MM.1S (cell line): ENCODE measurements at regions not wholly inside any gene's neighbourhood (a gene's known extent, or its start where the extent isn't known, plus 50 kb on each side); places are given as distances from the start of the nearest gene placed in this dataset.

ENCODE experiments used
- DNase-seq: peaks from one replicate; pipeline ENCODE4 v3.0.0-alpha.2; 2015
- H2AFZ ChIP-seq: fragments of 300-600 bp; sonication (generic); 2 replicates; pipeline ENCODE4 v1.6.0; 2016; ENCODE audit warnings: antibody characterized with exemption, low read length
- H3F3A ChIP-seq: fragments of 300-600 bp; sonication (generic); 2 replicates; pipeline ENCODE4 v1.6.1; 2016; ENCODE audit warnings: mild to moderate bottlenecking, antibody characterized with exemption, low read length, moderate library complexity, mixed read lengths; ENCODE audit not compliant: insufficient read depth
- H3K27ac ChIP-seq: fragments of 300-600 bp; sonication (generic); 2 replicates; pipeline ENCODE4 v1.5.1; 2016; ENCODE audit warnings: mild to moderate bottlenecking, low read length
- H3K27me3 ChIP-seq: fragments of 300-600 bp; sonication (generic); replicated peaks from 2 replicates; pipeline ENCODE4 v1.6.0; 2016; ENCODE audit warnings: low read length; ENCODE audit not compliant: insufficient read depth
- H3K36me3 ChIP-seq: fragments of 300-600 bp; sonication (generic); replicated peaks from 2 replicates; pipeline ENCODE4 v1.6.1; 2016; ENCODE audit warnings: mild to moderate bottlenecking, low read length, mixed read lengths; ENCODE audit not compliant: insufficient read depth
- H3K4me1 ChIP-seq: fragments of 300-600 bp; sonication (generic); 2 replicates; pipeline ENCODE4 v1.6.1; 2016; ENCODE audit warnings: low read length, mixed read lengths
- H3K4me2 ChIP-seq: fragments of 300-600 bp; sonication (generic); 2 replicates; pipeline ENCODE4 v1.6.0; 2016; ENCODE audit warnings: low read depth, low read length
- H3K4me3 ChIP-seq: fragments of 300-600 bp; sonication (generic); 2 replicates; pipeline ENCODE4 v1.5.1; 2016; ENCODE audit warnings: low read length, mixed read lengths
- H3K79me2 ChIP-seq: fragments of 300-600 bp; sonication (generic); 2 replicates; pipeline ENCODE4 v1.6.1; 2016; ENCODE audit warnings: mixed run types, low read length, mixed read lengths
- H3K9ac ChIP-seq: fragments of 300-600 bp; sonication (generic); 2 replicates; pipeline ENCODE4 v1.6.1; 2016; ENCODE audit warnings: low read length, mixed read lengths
- H3K9me2 ChIP-seq: fragments of 300-600 bp; sonication (generic); replicated peaks from 2 replicates; pipeline ENCODE4 v1.6.1; 2016; ENCODE audit warnings: mild to moderate bottlenecking, low read length, mixed read lengths; ENCODE audit not compliant: insufficient read depth
- H3K9me3 ChIP-seq: fragments of 300-600 bp; sonication (generic); replicated peaks from 2 replicates; pipeline ENCODE4 v1.6.1; 2016; ENCODE audit warnings: mild to moderate bottlenecking, low read length, mixed read lengths; ENCODE audit not compliant: insufficient read depth
- H4K20me1 ChIP-seq: fragments of 300-600 bp; sonication (generic); 2 replicates; pipeline ENCODE4 v1.6.1; 2016; ENCODE audit warnings: mild to moderate bottlenecking, low read length, moderate library complexity, mixed read lengths; ENCODE audit not compliant: insufficient read depth
- CTCF ChIP-seq: fragments of 300-600 bp; sonication (generic); IDR thresholded peaks from 2 replicates; pipeline ENCODE4 v1.5.1; 2016; ENCODE audit warnings: antibody characterized with exemption, low read length, mixed read lengths
- EZH2 ChIP-seq: fragments of 300-600 bp; sonication (generic); optimal IDR thresholded peaks from 2 replicates; pipeline ENCODE3; 2017; ENCODE audit warnings: low read depth, mild to moderate bottlenecking, antibody characterized with exemption, low read length, mixed read lengths
- EZH2phosphoT487 ChIP-seq: fragments of 300-600 bp; sonication (generic); IDR thresholded peaks from 2 replicates; pipeline ENCODE4 v1.6.1; 2018; ENCODE audit warnings: antibody characterized with exemption, low read length

- Histone ChIP-seq H3K27me3 (no peaks in the 10 kb centered on the region), H3K36me3 (no peaks in the 10 kb centered on the region), H3K9me2 (no peaks in the 10 kb centered on the region), H3K79me2 (no peaks in the 10 kb centered on the region), H3K9me3 (no peaks in the 10 kb centered on the region), H3K4me2 (no peak overlapping the region), H3K4me1 (no peaks in the 10 kb centered on the region), H3F3A (no peaks in the 10 kb centered on the region), H2AFZ (no peak overlapping the region), H3K9ac (no peak overlapping the region), H3K27ac (no peak overlapping the region), H3K4me3 (no peak overlapping the region), H4K20me1 (no peaks in the 10 kb centered on the region)
- DNase-seq = no peak
- TF ChIP-seq EZH2phosphoT487 (no peak), CTCF (no peak), EZH2 (no peak)
Measured at GRCh38 chr12:127052511-127053232, 1214.3 kb upstream of the TMEM132C start.

GRCh38 chr12:127054531-127054930, 1212.4 kb upstream of the TMEM132C start:
- no peak for DNase-seq
- H4K20me1 ChIP-seq = no peaks in the 10 kb centered on the region
- H3K36me3 ChIP-seq = no peaks in the 10 kb centered on the region
- H3K9ac ChIP-seq = no peak overlapping the region
- no peaks in the 10 kb centered on the region for H3K9me2 ChIP-seq
- no peak overlapping the region for H3K4me3 ChIP-seq
- H3F3A ChIP-seq = no peaks in the 10 kb centered on the region
- no peaks in the 10 kb centered on the region for H3K4me1 ChIP-seq
- H3K9me3 ChIP-seq = no peaks in the 10 kb centered on the region
- H3K27ac ChIP-seq = no peak overlapping the region
- H3K79me2 ChIP-seq = no peaks in the 10 kb centered on the region
- TF ChIP-seq EZH2phosphoT487 (no peak), EZH2 (no peak), CTCF (no peak)
- no peak overlapping the region for H2AFZ ChIP-seq
- H3K27me3 ChIP-seq = no peaks in the 10 kb centered on the region
- no peak overlapping the region for H3K4me2 ChIP-seq

- Histone ChIP-seq H2AFZ (no peak overlapping the region), H3K27me3 (no peaks in the 10 kb centered on the region), H4K20me1 (no peaks in the 10 kb centered on the region), H3K27ac (no peak overlapping the region), H3K9me3 (no peaks in the 10 kb centered on the region), H3K4me1 (no peaks in the 10 kb centered on the region), H3K79me2 (no peaks in the 10 kb centered on the region), H3K9me2 (no peaks in the 10 kb centered on the region), H3K4me3 (no peak overlapping the region), H3K4me2 (no peak overlapping the region), H3K36me3 (no peaks in the 10 kb centered on the region), H3F3A (no peaks in the 10 kb centered on the region), H3K9ac (no peak overlapping the region)
- no peak for DNase-seq
- TF ChIP-seq EZH2 = no peak
- TF ChIP-seq EZH2phosphoT487 = no peak
Measured at GRCh38 chr12:127060310-127060847, 1206.6 kb upstream of the TMEM132C start.

- H3K79me2 ChIP-seq = no peaks in the 10 kb centered on the region
Measured at GRCh38 chr12:127060933-127061332, 1206.0 kb upstream of the TMEM132C start.

More at GRCh38 chr12:127060933-127061332, 1206.0 kb upstream of the TMEM132C start:
- H3K36me3 ChIP-seq = no peaks in the 10 kb centered on the region
- H3K4me3 ChIP-seq = no peak overlapping the region
- no peak overlapping the region for H3K27ac ChIP-seq
- no peaks in the 10 kb centered on the region for H3K4me1 ChIP-seq
- no peak for DNase-seq
- no peaks in the 10 kb centered on the region for H3K27me3 ChIP-seq
- H3F3A ChIP-seq = no peaks in the 10 kb centered on the region
- no peak for TF ChIP-seq EZH2
- TF ChIP-seq EZH2phosphoT487 = no peak
- TF ChIP-seq CTCF = no peak
- no peak overlapping the region for H3K9ac ChIP-seq
- no peaks in the 10 kb centered on the region for H3K9me3 ChIP-seq
- no peaks in the 10 kb centered on the region for H3K9me2 ChIP-seq
- H4K20me1 ChIP-seq = no peaks in the 10 kb centered on the region
- no peak overlapping the region for H3K4me2 ChIP-seq
- H2AFZ ChIP-seq = no peak overlapping the region
